GM21447 (cell line): ENCODE measurements at regions not wholly inside any gene's neighbourhood (a gene's known extent, or its start where the extent isn't known, plus 50 kb on each side); places are given as distances from the start of the nearest gene placed in this dataset.
A peak's percentile ranks its signal among the peaks of the same experiment; 100 is the strongest.

Experiments
- ATAC-seq: cut with Tn5 transposase; IDR thresholded peaks from one replicate; pipeline ENCODE4 v1.9.1; 2021; ENCODE audit not compliant: unreplicated experiment

GRCh38 chr6:105482227-105482844, 79.5 kb upstream of the PREP start:
- no peak for ATAC-seq

DNA sequence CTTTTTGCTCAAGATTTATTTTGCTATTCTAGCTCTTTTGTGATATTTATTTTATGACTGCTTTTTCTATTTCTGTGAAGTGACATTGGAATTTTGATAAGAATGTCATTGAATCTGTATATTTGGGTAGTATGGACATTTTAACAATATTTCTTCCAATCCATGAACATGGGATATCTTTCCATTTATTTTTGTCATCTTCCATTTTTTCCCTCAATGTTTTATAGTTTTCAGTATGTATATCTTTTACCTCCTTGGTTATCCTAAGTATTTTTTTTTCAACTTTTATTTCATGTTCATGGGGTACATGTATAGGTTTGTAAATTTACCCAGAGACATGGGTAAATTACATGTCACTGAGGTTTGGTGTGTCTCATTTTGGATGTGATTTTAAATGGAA, 74.1 kb upstream of the PREP start:
- no peak for ATAC-seq

DNA sequence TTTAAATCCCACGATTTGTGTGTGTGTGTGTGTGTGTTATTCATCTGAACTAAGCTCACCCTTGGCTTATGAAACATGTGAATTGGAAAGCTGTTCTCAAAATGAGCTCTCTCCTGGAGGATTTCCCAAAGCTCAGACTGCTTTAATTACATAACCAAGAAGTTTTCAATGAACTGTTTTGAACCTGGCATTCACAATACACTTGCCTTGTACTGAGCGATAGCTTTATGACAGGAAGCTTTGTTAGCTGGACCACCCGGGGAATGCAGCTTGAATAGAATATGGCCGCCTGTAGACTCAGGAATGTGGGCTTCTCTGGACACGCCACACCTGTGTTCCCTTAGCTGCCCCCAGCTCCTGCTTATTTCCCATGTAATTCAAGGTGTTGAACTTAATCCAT, 71.4 kb upstream of the PREP start:
- no peak for ATAC-seq

GRCh38 chr6:105469946-105470345, 67.1 kb upstream of the PREP start:
- ATAC-seq = no peak

GRCh38 chr6:105468850-105469249, 66.0 kb upstream of the PREP start:
- no peak for ATAC-seq

GRCh38 chr6:105460860-105461259, 58.0 kb upstream of the PREP start:
- ATAC-seq = no peak

DNA sequence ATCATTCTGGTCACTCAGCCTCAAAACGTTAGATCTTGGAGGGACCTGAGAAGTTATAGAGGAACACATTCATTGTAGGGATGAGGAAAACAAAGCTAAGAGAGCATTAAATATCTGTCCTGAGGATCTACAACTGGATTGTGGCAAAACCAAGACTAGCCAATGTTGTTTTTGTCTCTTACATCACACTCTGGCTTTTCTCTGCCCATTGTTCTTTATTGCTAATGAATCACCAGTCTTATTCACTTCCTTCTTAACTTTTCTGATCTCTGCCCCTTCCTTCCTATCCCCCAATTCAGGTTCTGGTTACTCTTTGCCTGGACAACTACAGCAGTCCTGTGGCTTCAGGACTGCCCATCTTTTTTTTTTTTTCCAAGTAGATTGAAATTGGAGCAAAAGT, 57.0 kb upstream of the PREP start:
- ATAC-seq = no peak

DNA sequence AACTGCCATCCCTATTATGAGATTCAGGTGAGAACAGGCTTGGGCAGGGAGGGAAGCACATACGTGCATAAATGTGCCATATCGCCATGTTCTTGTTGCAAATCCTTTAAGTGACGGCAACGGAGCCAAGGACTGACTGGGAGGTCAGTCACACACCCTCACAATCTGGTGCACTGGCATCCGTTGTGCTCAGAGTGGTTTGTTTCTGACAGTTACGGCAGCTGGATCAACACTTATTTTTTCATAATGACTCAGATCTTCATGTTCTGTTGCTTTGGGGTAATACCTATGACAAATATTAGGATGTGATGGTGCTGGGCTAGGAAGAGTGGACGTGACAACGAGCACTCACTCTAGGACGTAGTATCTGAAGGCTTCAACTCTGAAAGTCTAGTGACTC, 56.2 kb upstream of the PREP start:
- ATAC-seq = peak; percentile 92

DNA sequence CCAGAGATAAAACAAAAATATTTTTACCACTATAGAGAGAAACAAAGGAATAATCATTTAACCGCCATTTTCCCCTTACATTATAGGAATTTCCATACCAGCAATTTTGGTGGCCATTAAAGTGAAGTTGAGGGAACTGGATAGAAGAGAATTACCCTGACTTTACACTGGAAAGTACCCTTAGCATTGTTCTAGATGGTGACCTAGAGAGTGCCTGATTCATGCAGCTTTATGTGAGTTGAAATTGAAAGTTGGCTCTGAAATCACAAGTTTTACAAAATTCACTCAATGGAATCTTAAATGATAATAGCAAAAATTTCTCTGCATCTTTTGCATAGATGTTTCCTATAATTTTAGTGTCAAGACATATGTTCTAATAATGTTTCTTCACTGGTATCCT, 55.7 kb upstream of the PREP start:
- peak; percentile 54 for ATAC-seq

GRCh38 chr6:105458084-105458483, 55.2 kb upstream of the PREP start:
- no peak for ATAC-seq

GRCh38 chr6:105453968-105454367, 51.1 kb upstream of the PREP start:
- ATAC-seq = no peak

GRCh38 chr6:105452924-105453756, 50.3 kb upstream of the PREP start:
- ATAC-seq = peak; percentile 73
